ENCODE measurements at regions not wholly inside any gene's neighbourhood (a gene's known extent, or its start where the extent isn't known, plus 50 kb on each side); places are given as distances from the start of the nearest gene placed in this dataset.

DNA sequence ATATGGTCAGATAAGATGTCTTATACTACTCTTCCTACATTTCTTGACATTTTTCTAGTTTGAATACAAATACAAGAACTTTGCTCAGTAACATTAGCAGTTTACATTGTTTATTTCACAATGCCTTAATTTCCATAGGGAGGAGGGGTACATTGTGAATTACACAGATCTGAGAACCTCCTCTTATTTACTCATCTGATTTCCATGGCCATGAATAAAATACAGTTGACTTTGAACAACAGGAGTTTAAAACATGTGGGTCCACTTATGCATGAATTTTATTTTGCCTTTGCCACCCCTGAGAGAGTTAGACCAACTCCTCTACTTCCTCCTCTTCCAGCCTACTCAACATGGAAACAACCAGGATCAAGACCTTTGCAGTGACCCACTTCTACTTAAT is 67.7 kb downstream of the MGST1 start:
- H3K4me3 ChIP-seq (ENCODE audit: low read depth, low read length) = no peak overlapping the region
- no peak for DNase-seq (ENCODE audit: low read depth)
- TF ChIP-seq, protein P1, sequence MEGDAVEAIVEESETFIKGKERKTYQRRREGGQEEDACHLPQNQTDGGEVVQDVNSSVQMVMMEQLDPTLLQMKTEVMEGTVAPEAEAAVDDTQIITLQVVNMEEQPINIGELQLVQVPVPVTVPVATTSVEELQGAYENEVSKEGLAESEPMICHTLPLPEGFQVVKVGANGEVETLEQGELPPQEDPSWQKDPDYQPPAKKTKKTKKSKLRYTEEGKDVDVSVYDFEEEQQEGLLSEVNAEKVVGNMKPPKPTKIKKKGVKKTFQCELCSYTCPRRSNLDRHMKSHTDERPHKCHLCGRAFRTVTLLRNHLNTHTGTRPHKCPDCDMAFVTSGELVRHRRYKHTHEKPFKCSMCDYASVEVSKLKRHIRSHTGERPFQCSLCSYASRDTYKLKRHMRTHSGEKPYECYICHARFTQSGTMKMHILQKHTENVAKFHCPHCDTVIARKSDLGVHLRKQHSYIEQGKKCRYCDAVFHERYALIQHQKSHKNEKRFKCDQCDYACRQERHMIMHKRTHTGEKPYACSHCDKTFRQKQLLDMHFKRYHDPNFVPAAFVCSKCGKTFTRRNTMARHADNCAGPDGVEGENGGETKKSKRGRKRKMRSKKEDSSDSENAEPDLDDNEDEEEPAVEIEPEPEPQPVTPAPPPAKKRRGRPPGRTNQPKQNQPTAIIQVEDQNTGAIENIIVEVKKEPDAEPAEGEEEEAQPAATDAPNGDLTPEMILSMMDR (IDR thresholded peaks at IDR 0.05; ENCODE audit: control insufficient read depth, extremely low read depth, insufficient read depth) = no peak

DNA sequence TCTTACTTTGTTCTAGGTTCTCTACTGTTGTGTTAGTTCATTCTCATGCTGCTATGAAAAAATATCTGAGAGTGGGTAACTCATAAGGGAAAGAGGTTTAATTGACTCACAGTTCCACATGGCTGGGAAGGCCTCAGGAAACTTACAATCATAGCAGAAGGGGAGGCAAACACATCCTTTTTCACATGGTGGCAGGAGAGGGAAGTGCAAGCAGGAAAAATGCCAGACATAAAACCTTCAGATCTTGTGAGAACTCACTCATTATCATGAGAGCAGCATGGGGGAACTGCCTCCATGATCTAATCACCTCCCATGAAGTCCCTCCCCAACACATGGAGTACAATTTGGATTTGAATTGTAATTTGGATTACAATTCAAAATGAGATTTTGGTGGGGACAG is 69.6 kb downstream of the MGST1 start:
- TF ChIP-seq, protein P1 (IDR thresholded peaks at IDR 0.05; ENCODE audit: control insufficient read depth, extremely low read depth, insufficient read depth) = no peak
- H3K4me3 ChIP-seq (ENCODE audit: low read depth, low read length) = no peak overlapping the region
- DNase-seq (ENCODE audit: low read depth) = no peak

DNA sequence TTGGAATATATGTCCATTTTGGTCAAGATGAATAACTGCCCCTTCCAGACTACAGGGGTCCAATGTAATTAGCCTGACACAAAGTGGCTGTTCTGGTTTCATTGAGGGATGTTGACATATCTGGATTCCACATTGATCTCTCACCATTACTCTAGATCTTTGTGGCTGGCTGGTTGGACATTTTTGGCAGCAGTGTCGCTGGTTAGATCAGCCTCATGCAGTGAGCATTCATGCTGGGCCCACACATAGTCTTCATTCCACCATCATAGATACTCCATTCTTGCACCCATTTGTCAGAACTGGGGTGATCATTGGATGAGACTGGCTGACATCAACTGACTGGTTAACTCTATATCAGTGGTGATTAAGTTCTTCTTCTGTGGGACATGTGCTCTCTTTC is 74.4 kb downstream of the MGST1 start:
- TF ChIP-seq, protein P1 (IDR thresholded peaks at IDR 0.05; ENCODE audit: control insufficient read depth, extremely low read depth, insufficient read depth) = no peak

DNA sequence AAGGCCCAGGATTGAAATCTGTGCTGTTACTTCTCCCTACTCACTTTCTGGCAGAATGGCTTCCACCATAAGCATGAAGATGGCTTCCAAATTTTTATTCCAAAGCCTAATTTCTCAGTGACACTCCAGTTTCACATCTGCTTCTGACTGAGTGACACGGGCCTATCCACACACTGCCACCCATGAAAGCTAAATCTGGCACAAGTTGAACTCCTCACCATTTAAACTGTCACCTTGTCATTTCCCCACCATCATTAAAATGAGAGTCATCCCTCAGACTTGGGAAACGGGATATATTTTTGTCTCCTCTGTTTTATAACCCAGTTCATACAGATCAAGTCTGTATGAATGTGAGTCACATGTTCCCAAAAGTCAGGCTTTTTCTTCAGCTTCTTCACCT is 77.1 kb downstream of the MGST1 start:
- H3K4me3 ChIP-seq (ENCODE audit: low read depth, low read length) = no peak overlapping the region
- DNase-seq (ENCODE audit: low read depth) = no peak
- TF ChIP-seq, protein P1 (IDR thresholded peaks at IDR 0.05; ENCODE audit: control insufficient read depth, extremely low read depth, insufficient read depth) = no peak

More for the DNA sequence above, 74.4 kb downstream of the MGST1 start:
- H3K4me3 ChIP-seq (ENCODE audit: low read depth, low read length) = no peak overlapping the region
- no peak for DNase-seq (ENCODE audit: low read depth)

DNA sequence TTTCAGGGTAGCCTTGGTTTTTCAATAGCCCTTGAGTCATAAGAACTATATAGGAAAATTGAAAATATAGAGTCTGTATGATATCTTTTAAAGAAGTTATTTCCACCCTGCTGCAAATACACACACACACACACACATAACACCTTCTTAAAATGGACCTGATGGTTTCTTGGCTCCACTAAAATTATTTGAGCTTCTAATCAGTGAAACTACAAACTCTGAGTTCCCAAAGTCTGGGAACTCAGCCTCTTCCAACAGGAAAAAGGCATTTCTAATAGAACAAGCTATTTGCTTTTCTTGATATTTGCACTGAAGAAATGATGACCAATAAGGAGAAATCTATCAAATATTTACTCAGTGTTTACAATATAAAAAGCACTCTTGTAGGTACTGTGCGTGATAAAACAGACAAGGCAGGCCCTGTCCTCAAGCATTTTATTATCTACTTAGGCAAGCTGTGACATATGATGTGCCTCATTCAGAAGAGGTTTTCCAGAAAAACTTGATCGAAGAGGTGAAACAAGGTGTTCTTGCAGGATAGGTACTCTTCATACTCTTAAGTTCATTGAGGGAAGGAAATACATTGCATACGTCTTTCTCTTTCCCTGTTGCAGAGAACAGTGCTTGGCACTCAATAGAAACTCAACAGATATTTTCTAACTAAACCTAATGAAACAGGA is 88.6 kb downstream of the MGST1 start:
- TF ChIP-seq, protein P1 (IDR thresholded peaks at IDR 0.05; ENCODE audit: control insufficient read depth, extremely low read depth, insufficient read depth) = no peak
- peak; percentile 76 for DNase-seq (ENCODE audit: low read depth)
- no peak overlapping the region for H3K4me3 ChIP-seq (ENCODE audit: low read depth, low read length)

DNA sequence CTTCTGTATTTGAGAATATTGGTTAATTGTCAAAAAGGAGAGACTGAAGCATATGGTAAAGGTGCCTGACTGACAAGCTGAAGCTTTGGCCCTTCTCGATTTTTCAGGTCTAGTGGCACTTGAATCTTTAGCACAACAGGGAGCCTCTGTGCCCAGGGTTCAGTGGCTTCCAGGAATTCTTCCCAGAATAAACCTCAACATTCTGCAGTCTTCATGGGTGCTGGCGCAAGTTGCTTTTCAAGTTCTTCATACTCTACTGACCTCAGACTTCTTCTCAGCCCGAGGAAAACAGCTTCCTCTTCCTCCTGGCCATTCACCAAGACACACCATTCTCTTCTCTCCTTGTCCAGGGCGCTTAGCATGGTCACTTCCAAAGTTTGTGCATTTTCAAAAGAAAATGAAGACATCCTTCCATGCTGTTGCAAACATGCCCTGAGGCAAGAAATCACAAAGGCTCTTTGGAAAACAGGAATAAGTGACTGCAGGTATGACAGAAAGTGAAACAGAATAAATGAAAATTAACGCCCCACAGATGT is 89.9 kb downstream of the MGST1 start:
- DNase-seq (ENCODE audit: low read depth) = no peak
- TF ChIP-seq, protein P1 (IDR thresholded peaks at IDR 0.05; ENCODE audit: control insufficient read depth, extremely low read depth, insufficient read depth) = no peak
- no peak overlapping the region for H3K4me3 ChIP-seq (ENCODE audit: low read depth, low read length)

DNA sequence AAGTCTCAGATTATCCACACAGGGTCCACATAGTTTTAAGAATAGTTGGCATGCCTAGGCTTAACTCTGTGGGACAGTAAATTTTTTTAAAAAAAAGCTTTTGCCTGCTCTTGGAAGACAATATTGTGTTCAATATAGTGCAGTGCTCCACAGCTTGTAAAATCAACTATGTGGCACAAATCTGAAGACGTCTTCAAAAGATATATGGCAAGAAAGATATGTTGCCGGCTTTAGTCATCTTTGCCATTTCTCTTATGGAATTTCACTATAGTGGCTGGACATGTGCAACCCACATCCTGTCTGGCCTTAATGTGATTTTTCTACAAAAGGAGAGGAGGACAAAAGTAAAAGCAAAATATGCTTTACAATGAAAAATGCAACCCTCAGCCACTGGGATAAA is 90.5 kb downstream of the MGST1 start:
- DNase-seq (ENCODE audit: low read depth) = no peak
- TF ChIP-seq, protein P1 (IDR thresholded peaks at IDR 0.05; ENCODE audit: control insufficient read depth, extremely low read depth, insufficient read depth) = no peak
- no peak overlapping the region for H3K4me3 ChIP-seq (ENCODE audit: low read depth, low read length)

All from LNCaP clone FGC (cell line).